K562 (cell line): ENCODE measurements at regions not wholly inside any gene's neighbourhood (a gene's known extent, or its start where the extent isn't known, plus 50 kb on each side); places are given as distances from the start of the nearest gene placed in this dataset.

Experiments
- ATAC-seq: fragments of 200-7000 bp; cut with Tn5 transposase; 3 replicates; pipeline ENCODE4 v1.9.1; 2020; ENCODE audit warnings: moderate library complexity
- BruUV-seq: library from RNA; stranded (reverse); fragments of 400-500 nt; replicated peaks from 2 replicates; lab custom pipeline; 2021; lab: Mats Ljungman, UMichigan
- CTCF ChIA-PET: fragments of 300-600 bp; formaldehyde crosslinking; extraction: SDS; loops from one replicate; lab custom pipeline; 2021; ENCODE audit warnings: low intra/inter-chr PET ratio; lab: Yijun Ruan, JAX
- POLR2A ChIA-PET: fragments of 300-600, 350-650 bp; sonication (Branson Sonifier 250); formaldehyde crosslinking; extraction: SDS; loops from one replicate; lab custom pipeline; 2021; ENCODE audit warnings: antibody characterized with exemption, inconsistent platforms; lab: Yijun Ruan, JAX
- DNase-seq, 4 experiments: peaks; one replicate each; pipeline versions ENCODE4 v3.0.0 to v3.0.0-alpha.2; 2011 to 2018; ENCODE audit warnings: low spot score in 3 of 4, mixed read lengths in 3 of 4; ENCODE audit errors: extremely low read depth in 1 of 4
- FAIRE-seq: peaks from 2 replicates; lab custom pipeline; 2011; peaks lifted over from hg19 to GRCh38; lab: Jason Lieb, UNC
- H2AFZ ChIP-seq: 2 replicates; pipeline ENCODE4 v1.6.0; 2011; ENCODE audit warnings: low read depth, low read length, control low read depth, inconsistent platforms
- H3K27ac ChIP-seq: fragments of 200-600 bp; 3 replicates; pipeline ENCODE4 v1.8.0; 2011; ENCODE audit warnings: low read depth, mild to moderate bottlenecking, control low read depth, inconsistent platforms, low read length, moderate library complexity, mixed read lengths; ENCODE audit errors: extremely low read depth
- H3K27me3 ChIP-seq, 2 experiments: fragments of 300-600 bp in 1 of 2; 2 replicates in 1 of 2; 3 replicates in 1 of 2; pipeline versions ENCODE4 v1.6.0 to v1.8.0; 2011; ENCODE audit warnings: inconsistent platforms in 2 of 2, low read length in 2 of 2, mild to moderate bottlenecking in 1 of 2, mixed read lengths in 1 of 2, moderate library complexity in 1 of 2; ENCODE audit not compliant: control insufficient read depth in 2 of 2, insufficient read depth in 2 of 2
- H3K36me3 ChIP-seq: fragments of 300-600 bp; 3 replicates; pipeline ENCODE4 v1.8.0; 2011; ENCODE audit warnings: mild to moderate bottlenecking, low read length, inconsistent platforms; ENCODE audit not compliant: control insufficient read depth, insufficient read depth
- H3K4me1 ChIP-seq, 2 experiments: fragments of 200-600 bp in 1 of 2; replicated peaks in 1 of 2; 2 replicates in 1 of 2; 3 replicates in 1 of 2; pipeline versions ENCODE4 v1.5.1 to v1.8.0; 2011; ENCODE audit warnings: inconsistent platforms in 2 of 2, low read length in 2 of 2, mild to moderate bottlenecking in 1 of 2, mixed read lengths in 1 of 2, moderate library complexity in 1 of 2; ENCODE audit not compliant: control insufficient read depth in 2 of 2, insufficient read depth in 2 of 2
- H3K4me2 ChIP-seq: 2 replicates; pipeline ENCODE4 v1.6.1; 2011; ENCODE audit warnings: low read length, control low read depth, inconsistent platforms, mixed read lengths; ENCODE audit not compliant: insufficient read depth
- H3K4me3 ChIP-seq: fragments of 200-600 bp; sonication (generic), shearing (Covaris generic); 2 replicates; pipeline ENCODE4 v1.5.1; 2016; ENCODE audit warnings: control low read depth, inconsistent platforms
- H3K79me2 ChIP-seq: fragments of 200-600 bp; 3 replicates; pipeline ENCODE4 v1.8.0; 2011; ENCODE audit warnings: low read length, inconsistent platforms; ENCODE audit not compliant: control insufficient read depth, insufficient read depth
- H3K9ac ChIP-seq, 2 experiments: 2 replicates each; pipeline versions ENCODE4 v1.6.0 to v1.6.1; 2011; ENCODE audit warnings: low read depth in 2 of 2, low read length in 2 of 2, control low read depth in 1 of 2, inconsistent platforms in 1 of 2, mild to moderate bottlenecking in 1 of 2, mixed read lengths in 1 of 2; ENCODE audit not compliant: insufficient read depth in 1 of 2
- H3K9me1 ChIP-seq: one replicate; pipeline ENCODE4 v1.6.0; 2011; ENCODE audit warnings: inconsistent platforms, mild to moderate bottlenecking, low read length, moderate library complexity; ENCODE audit not compliant: control insufficient read depth, insufficient read depth
- H3K9me3 ChIP-seq: replicated peaks from 2 replicates; pipeline ENCODE4 v1.5.1; 2011; ENCODE audit warnings: low read depth, low read length, inconsistent platforms; ENCODE audit not compliant: control insufficient read depth, insufficient read depth
- H4K20me1 ChIP-seq: replicated peaks from 2 replicates; pipeline ENCODE4 v1.6.1; 2011; ENCODE audit warnings: low read length, inconsistent platforms, mixed read lengths; ENCODE audit not compliant: control insufficient read depth, insufficient read depth
- CBX3 ChIP-seq, 2 experiments: IDR thresholded peaks; 1 replicate in 1 of 2; 2 replicates in 1 of 2; pipeline ENCODE4 v1.6.1; 2012; ENCODE audit warnings: inconsistent platforms in 2 of 2, low read length in 2 of 2, borderline replicate concordance in 1 of 2, control low read depth in 1 of 2
- CXXC5 ChIP-seq: fragments of 250-450 bp; sonication (Bioruptor Pico); IDR thresholded peaks from 2 replicates; pipeline ENCODE4 v1.8.0; 2022; ENCODE audit warnings: inconsistent platforms, mild to moderate bottlenecking, moderate library complexity
- DACH1 ChIP-seq: fragments of 450-650 bp; IDR thresholded peaks from 2 replicates; pipeline ENCODE4 v1.6.1; 2018; ENCODE audit not compliant: partially characterized antibody
- HDAC3 ChIP-seq: fragments of 450-650 bp; IDR thresholded peaks from 2 replicates; pipeline ENCODE4 v1.6.1; 2018; ENCODE audit warnings: borderline replicate concordance, mild to moderate bottlenecking, moderate library complexity; ENCODE audit not compliant: partially characterized antibody
- HMG20A ChIP-seq: fragments of 450-650 bp; formaldehyde crosslinking; conservative IDR thresholded peaks from 2 replicates; pipeline ENCODE4 v1.4.0; 2020; ENCODE audit warnings: mild to moderate bottlenecking, mixed read lengths
- RBM39 ChIP-seq: fragments of 200-400 bp; formaldehyde crosslinking; optimal IDR thresholded peaks from 2 replicates; pipeline ENCODE3; 2018; ENCODE audit warnings: low read depth, low read length
- RUNX1 ChIP-seq: sonication (generic); IDR thresholded peaks from 2 replicates; pipeline ENCODE4 v1.6.1; 2016; ENCODE audit warnings: antibody characterized with exemption, low read depth
- SRSF7 ChIP-seq: fragments of 200-400 bp; formaldehyde crosslinking; optimal IDR thresholded peaks from 2 replicates; pipeline ENCODE3; 2017; ENCODE audit warnings: mild to moderate bottlenecking, low read depth, low read length
- SRSF9 ChIP-seq: fragments of 200-400 bp; formaldehyde crosslinking; IDR thresholded peaks from 2 replicates; pipeline ENCODE4 v1.6.1; 2017; ENCODE audit warnings: low read depth, low read length, borderline replicate concordance
- STAT5B ChIP-seq: fragments of 250-450 bp; sonication (Bioruptor Pico); IDR thresholded peaks from 2 replicates; pipeline ENCODE4 v1.8.0; 2021; ENCODE audit warnings: mild to moderate bottlenecking, inconsistent platforms
- WGBS: fragments of 100-300 bp; shearing (Covaris generic); methylation state at CpG from one replicate; pipeline ENCODE4 v1.1.6; 2016; ENCODE audit warnings: low coverage, mixed read lengths; ENCODE audit not compliant: insufficient coverage; ENCODE audit errors: missing lambda C conversion rate; 5-methylcytosine and 5-hydroxymethylcytosine counted together
- in situ Hi-C: fragments of 300-500 bp; cut with MboI; formaldehyde crosslinking; loops from 4 replicates; pipeline ENCODE4 v1.15.0; 2018; ENCODE audit warnings: inconsistent platforms, mixed read lengths
- intact Hi-C: fragments of 100-400 bp; cut with micrococcal nuclease; formaldehyde crosslinking; loops from 2 replicates; pipeline ENCODE4 v1.14.2; 2022
- TF ChIP-seq, protein P1 (sequence below): fragments of 450-650 bp; formaldehyde crosslinking; IDR thresholded peaks from 2 replicates; pipeline ENCODE4 v1.4.0; 2020; ENCODE audit warnings: mild to moderate bottlenecking

DNA sequence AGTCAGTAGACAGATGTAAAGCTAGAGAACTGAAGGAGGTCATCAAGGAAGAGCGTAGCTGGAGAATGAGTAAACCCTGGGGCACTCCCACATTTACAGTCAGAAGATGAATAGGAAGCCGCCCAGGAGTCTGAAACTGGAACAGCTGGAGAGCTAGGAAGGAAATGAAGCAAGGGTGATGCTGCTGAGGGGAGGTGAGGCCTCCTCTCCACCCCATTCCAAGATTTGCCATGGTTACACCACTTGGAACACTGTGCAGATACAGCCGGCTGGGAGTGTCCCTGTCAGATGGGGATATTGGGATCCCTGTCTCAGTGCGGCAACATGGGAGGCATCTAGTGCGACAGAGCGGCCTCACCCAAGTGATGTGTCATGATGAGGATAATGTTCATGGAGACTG, 51.8 kb upstream of the GPI start:
- POLR2A ChIA-PET, result no interaction called here

More for the DNA sequence above, 51.8 kb upstream of the GPI start:
- 78% methylated on average over 6 of the region's 6 CpGs for WGBS
- TF ChIP-seq SRSF9 (no peak), RUNX1 (no peak), STAT5B (no peak), RBM39 (no peak), SRSF7 (no peak), CXXC5 (CRISPR knock-in tag) (no peak), DACH1 (no peak), HMG20A (CRISPR knock-in tag) (no peak), HDAC3 (no peak), CBX3 (IDR thresholded peaks at IDR 0.05; ENCODE audit: borderline replicate concordance in 1 of 2, low read length in 2 of 2) (no peak)
- TF ChIP-seq, protein P1, sequence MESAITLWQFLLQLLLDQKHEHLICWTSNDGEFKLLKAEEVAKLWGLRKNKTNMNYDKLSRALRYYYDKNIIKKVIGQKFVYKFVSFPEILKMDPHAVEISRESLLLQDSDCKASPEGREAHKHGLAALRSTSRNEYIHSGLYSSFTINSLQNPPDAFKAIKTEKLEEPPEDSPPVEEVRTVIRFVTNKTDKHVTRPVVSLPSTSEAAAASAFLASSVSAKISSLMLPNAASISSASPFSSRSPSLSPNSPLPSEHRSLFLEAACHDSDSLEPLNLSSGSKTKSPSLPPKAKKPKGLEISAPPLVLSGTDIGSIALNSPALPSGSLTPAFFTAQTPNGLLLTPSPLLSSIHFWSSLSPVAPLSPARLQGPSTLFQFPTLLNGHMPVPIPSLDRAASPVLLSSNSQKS (CRISPR knock-in tag), result no peak
- no peak overlapping the region for H3K4me2 ChIP-seq
- peaks cover 15% of the 10 kb centered on the region; the same call in 1 of the 2 replicates for H4K20me1 ChIP-seq
- no peak overlapping the region for H3K9ac ChIP-seq
- no peaks in the 10 kb centered on the region for H3K27me3 ChIP-seq
- FAIRE-seq (no peak), DNase-seq (no peak), ATAC-seq (no peak)
- BruUV-seq, result no TSS peak
- intact Hi-C loops, result no loop called here
- no peaks in the 10 kb centered on the region for H3K9me3 ChIP-seq
- no peaks in the 10 kb centered on the region for H3K9me1 ChIP-seq
- CTCF ChIA-PET, result no interaction called here
- no peaks in the 10 kb centered on the region for H3K36me3 ChIP-seq
- no peak overlapping the region for H3K27ac ChIP-seq
- in situ Hi-C loops, result no loop called here
- H3K79me2 ChIP-seq, result peaks cover 5% of the 10 kb centered on the region; the same call in 1 of the 3 replicates
- H3K4me1 ChIP-seq, result peaks cover 18 to 20% of the 10 kb centered on the region in 2 experiments
- no peak overlapping the region for H2AFZ ChIP-seq
- no peak overlapping the region for H3K4me3 ChIP-seq
